Mesenchymal stem cell (in vitro differentiated cells and primary cell): ENCODE measurements at regions not wholly inside any gene's neighbourhood (a gene's known extent, or its start where the extent isn't known, plus 50 kb on each side); places are given as distances from the start of the nearest gene placed in this dataset.

Source experiments
- DNase-seq: peaks from one replicate; pipeline ENCODE4 v3.0.0-alpha.2; 2013
- H2AFZ ChIP-seq: one replicate; pipeline ENCODE4 v1.6.1; 2013; ENCODE audit warnings: low read depth, mild to moderate bottlenecking, control low read depth, inconsistent platforms, low read length, moderate library complexity
- H2AK5ac ChIP-seq: 2 replicates; pipeline ENCODE4 v1.6.1; 2013; ENCODE audit warnings: low read length, moderate library complexity, mild to moderate bottlenecking, inconsistent platforms; ENCODE audit not compliant: severe bottlenecking
- H2BK120ac ChIP-seq: one replicate; pipeline ENCODE4 v1.6.1; 2013; ENCODE audit warnings: low read depth, mild to moderate bottlenecking, inconsistent platforms, low read length, moderate library complexity
- H2BK12ac ChIP-seq, 2 experiments: one replicate each; pipeline ENCODE4 v1.6.1; 2013; ENCODE audit warnings: inconsistent platforms in 2 of 2, low read length in 2 of 2, mild to moderate bottlenecking in 2 of 2, moderate library complexity in 2 of 2, control low read depth in 1 of 2
- H2BK15ac ChIP-seq: one replicate; pipeline ENCODE4 v1.6.1; 2013; ENCODE audit warnings: mild to moderate bottlenecking, low read depth, inconsistent platforms; ENCODE audit not compliant: poor library complexity, severe bottlenecking
- H2BK5ac ChIP-seq: 2 replicates; pipeline ENCODE4 v1.6.1; 2013; ENCODE audit warnings: low read depth, mild to moderate bottlenecking, low read length, control low read depth, inconsistent platforms; ENCODE audit not compliant: poor library complexity, severe bottlenecking
- H3K14ac ChIP-seq, 2 experiments: one replicate each; pipeline ENCODE4 v1.6.1; 2013; ENCODE audit warnings: inconsistent platforms in 2 of 2, low read length in 2 of 2, control low read depth in 1 of 2, mild to moderate bottlenecking in 1 of 2, moderate library complexity in 1 of 2
- H3K18ac ChIP-seq, 2 experiments: one replicate each; pipeline ENCODE4 v1.6.1; 2013; ENCODE audit warnings: inconsistent platforms in 2 of 2, low read length in 2 of 2, control low read depth in 1 of 2, low read depth in 1 of 2, mild to moderate bottlenecking in 1 of 2
- H3K23ac ChIP-seq, 2 experiments: one replicate each; pipeline ENCODE4 v1.6.1; 2013; ENCODE audit warnings: inconsistent platforms in 2 of 2, low read length in 2 of 2, mild to moderate bottlenecking in 2 of 2, moderate library complexity in 2 of 2, control low read depth in 1 of 2
- H3K27ac ChIP-seq: 2 replicates; pipeline ENCODE4 v1.5.1; 2013; ENCODE audit warnings: mild to moderate bottlenecking, moderate library complexity, low read length, control low read depth, inconsistent platforms; ENCODE audit not compliant: poor library complexity, severe bottlenecking
- H3K27me3 ChIP-seq, 2 experiments: 2 replicates each; pipeline versions ENCODE4 v1.6.1 to v1.7.0; 2013; ENCODE audit warnings: low read length in 2 of 2, mild to moderate bottlenecking in 2 of 2, moderate library complexity in 2 of 2, control low read depth in 1 of 2, inconsistent platforms in 1 of 2; ENCODE audit not compliant: control insufficient read depth in 1 of 2, insufficient read depth in 1 of 2
- H3K36me3 ChIP-seq, 2 experiments: 2 replicates each; pipeline versions ENCODE4 v1.6.1 to v1.7.0; 2013; ENCODE audit warnings: low read length in 2 of 2, control low read depth in 1 of 2, inconsistent platforms in 1 of 2, low read depth in 1 of 2, mild to moderate bottlenecking in 1 of 2; ENCODE audit not compliant: insufficient read depth in 2 of 2, control insufficient read depth in 1 of 2
- H3K4ac ChIP-seq, 2 experiments: one replicate each; pipeline ENCODE4 v1.6.1; 2013; ENCODE audit warnings: inconsistent platforms in 2 of 2, low read length in 2 of 2, mild to moderate bottlenecking in 2 of 2, moderate library complexity in 2 of 2, control low read depth in 1 of 2, low read depth in 1 of 2
- H3K4me1 ChIP-seq: 2 replicates; pipeline ENCODE4 v1.6.1; 2013; ENCODE audit warnings: low read depth, low read length, control low read depth; ENCODE audit not compliant: control insufficient read depth, insufficient read depth
- H3K4me2 ChIP-seq: 2 replicates; pipeline ENCODE4 v1.6.1; 2013; ENCODE audit warnings: low read length, mild to moderate bottlenecking, inconsistent platforms; ENCODE audit not compliant: poor library complexity, severe bottlenecking
- H3K4me3 ChIP-seq, 2 experiments: 2 replicates each; pipeline versions ENCODE4 v1.5.1 to v1.7.0; 2013; ENCODE audit warnings: low read length in 2 of 2, mild to moderate bottlenecking in 2 of 2, control low read depth in 1 of 2, low read depth in 1 of 2; ENCODE audit not compliant: insufficient read depth in 1 of 2
- H3K79me1 ChIP-seq: replicated peaks from 2 replicates; pipeline ENCODE4 v1.6.1; 2013; ENCODE audit warnings: mild to moderate bottlenecking, control low read depth, low read length, inconsistent platforms; ENCODE audit not compliant: poor library complexity, severe bottlenecking
- H3K9ac ChIP-seq: 2 replicates; pipeline ENCODE4 v1.7.0; 2013; ENCODE audit warnings: mild to moderate bottlenecking, low read length, moderate library complexity
- H3K9me3 ChIP-seq: 2 replicates; pipeline ENCODE4 v1.7.0; 2013; ENCODE audit warnings: mild to moderate bottlenecking, low read length; ENCODE audit not compliant: control insufficient read depth
- H4K8ac ChIP-seq: one replicate; pipeline ENCODE4 v1.6.1; 2013; ENCODE audit warnings: inconsistent platforms, mild to moderate bottlenecking, low read length, moderate library complexity
- H4K91ac ChIP-seq: one replicate; pipeline ENCODE4 v1.6.1; 2013; ENCODE audit warnings: mild to moderate bottlenecking, low read length, inconsistent platforms
- WGBS: methylation state at CpG from one replicate; pipeline ENCODE4 v1.1.7; 2013; ENCODE audit warnings: mixed read lengths; 5-methylcytosine and 5-hydroxymethylcytosine counted together

- H3K79me1 ChIP-seq = no peaks in the 10 kb centered on the region
- H2AFZ ChIP-seq = no peak overlapping the region
- no peak overlapping the region for H2BK5ac ChIP-seq
- no peak overlapping the region for H4K8ac ChIP-seq
- no peak overlapping the region for H2BK12ac ChIP-seq
- H3K18ac ChIP-seq = no peak overlapping the region
- H2BK120ac ChIP-seq = no peak overlapping the region
- H4K91ac ChIP-seq = no peak overlapping the region
- H3K4me2 ChIP-seq = no peak overlapping the region
- no peak overlapping the region for H2AK5ac ChIP-seq
- H3K9ac ChIP-seq = no peak overlapping the region
- H3K27ac ChIP-seq = no peak overlapping the region
- H3K4me3 ChIP-seq = no peak overlapping the region
- H3K23ac ChIP-seq = no peak overlapping the region
- DNase-seq = no peak
- no peak overlapping the region for H2BK15ac ChIP-seq
- H3K36me3 ChIP-seq = no peaks in the 10 kb centered on the region
- no peaks in the 10 kb centered on the region for H3K4me1 ChIP-seq
- H3K9me3 ChIP-seq = peaks cover 6% of the 10 kb centered on the region
- H3K14ac ChIP-seq = no peak overlapping the region
- H3K27me3 ChIP-seq = no peaks in the 10 kb centered on the region
- no peak overlapping the region for H3K4ac ChIP-seq
Measured at GRCh38 chr3:167188592-167188991, 191.5 kb downstream of the ZBBX start.

GRCh38 chr3:167187221-167187620 lies 192.9 kb downstream of the ZBBX start:
- Histone ChIP-seq H4K8ac (no peak overlapping the region), H3K27ac (no peak overlapping the region), H3K4me3 (no peak overlapping the region), H2BK5ac (no peak overlapping the region), H2BK120ac (no peak overlapping the region), H2AFZ (no peak overlapping the region), H3K18ac (no peak overlapping the region), H2AK5ac (no peak overlapping the region), H3K9me3 (peaks cover 2% of the 10 kb centered on the region), H3K27me3 (no peaks in the 10 kb centered on the region), H3K79me1 (no peaks in the 10 kb centered on the region), H3K9ac (no peak overlapping the region), H3K4me1 (no peaks in the 10 kb centered on the region), H3K14ac (no peak overlapping the region), H3K4me2 (no peak overlapping the region), H2BK15ac (no peak overlapping the region), H3K23ac (no peak overlapping the region), H4K91ac (no peak overlapping the region), H2BK12ac (no peak overlapping the region), H3K4ac (no peak overlapping the region), H3K36me3 (no peaks in the 10 kb centered on the region)
- DNase-seq = no peak
- 58% methylated on average over 2 of the region's 2 CpGs for WGBS

- Histone ChIP-seq H3K23ac (no peak overlapping the region), H2BK15ac (no peak overlapping the region), H3K36me3 (no peaks in the 10 kb centered on the region), H3K27me3 (no peaks in the 10 kb centered on the region), H3K4ac (no peak overlapping the region), H2BK12ac (no peak overlapping the region), H2BK120ac (no peak overlapping the region), H3K4me3 (no peak overlapping the region), H2AFZ (no peak overlapping the region), H3K14ac (no peak overlapping the region), H4K91ac (no peak overlapping the region), H3K18ac (no peak overlapping the region), H4K8ac (no peak overlapping the region), H3K4me2 (no peak overlapping the region), H3K79me1 (no peaks in the 10 kb centered on the region), H2BK5ac (no peak overlapping the region), H3K9me3 (no peaks in the 10 kb centered on the region), H3K27ac (no peak overlapping the region), H2AK5ac (no peak overlapping the region), H3K4me1 (no peaks in the 10 kb centered on the region), H3K9ac (no peak overlapping the region)
- 55% methylated on average over 3 of the region's 3 CpGs for WGBS
- no peak for DNase-seq
Measured at GRCh38 chr3:167184511-167184910, 195.6 kb downstream of the ZBBX start.

- Histone ChIP-seq H3K4me3 (no peak overlapping the region), H4K91ac (no peak overlapping the region), H3K36me3 (no peaks in the 10 kb centered on the region), H2BK120ac (no peak overlapping the region), H3K9ac (no peak overlapping the region), H3K27me3 (no peaks in the 10 kb centered on the region), H2AFZ (no peak overlapping the region), H3K4me2 (no peak overlapping the region), H2BK15ac (no peak overlapping the region), H3K79me1 (no peaks in the 10 kb centered on the region), H3K14ac (no peak overlapping the region), H2BK5ac (no peak overlapping the region), H3K4me1 (no peaks in the 10 kb centered on the region), H2AK5ac (no peak overlapping the region), H3K18ac (no peak overlapping the region), H2BK12ac (no peak overlapping the region), H4K8ac (no peak overlapping the region), H3K27ac (no peak overlapping the region), H3K23ac (no peak overlapping the region), H3K9me3 (peaks cover 11% of the 10 kb centered on the region), H3K4ac (no peak overlapping the region)
- WGBS = 100% methylated on average over 1 of the region's 1 CpG
- no peak for DNase-seq
Measured at GRCh38 chr3:167172377-167172776, 207.7 kb downstream of the ZBBX start.
